ENCODE measurements at regions not wholly inside any gene's neighbourhood (a gene's known extent, or its start where the extent isn't known, plus 50 kb on each side); places are given as distances from the start of the nearest gene placed in this dataset.

- no peak for DNase-seq
Measured at GRCh38 chr13:85371254-85371653, 428.0 kb downstream of the SLITRK6 start.

GRCh38 chr13:85368686-85369085 is 430.5 kb downstream of the SLITRK6 start:
- no peak for DNase-seq

- DNase-seq: peak; percentile 5
Measured at GRCh38 chr13:85367887-85368286, 431.3 kb downstream of the SLITRK6 start.

DNA sequence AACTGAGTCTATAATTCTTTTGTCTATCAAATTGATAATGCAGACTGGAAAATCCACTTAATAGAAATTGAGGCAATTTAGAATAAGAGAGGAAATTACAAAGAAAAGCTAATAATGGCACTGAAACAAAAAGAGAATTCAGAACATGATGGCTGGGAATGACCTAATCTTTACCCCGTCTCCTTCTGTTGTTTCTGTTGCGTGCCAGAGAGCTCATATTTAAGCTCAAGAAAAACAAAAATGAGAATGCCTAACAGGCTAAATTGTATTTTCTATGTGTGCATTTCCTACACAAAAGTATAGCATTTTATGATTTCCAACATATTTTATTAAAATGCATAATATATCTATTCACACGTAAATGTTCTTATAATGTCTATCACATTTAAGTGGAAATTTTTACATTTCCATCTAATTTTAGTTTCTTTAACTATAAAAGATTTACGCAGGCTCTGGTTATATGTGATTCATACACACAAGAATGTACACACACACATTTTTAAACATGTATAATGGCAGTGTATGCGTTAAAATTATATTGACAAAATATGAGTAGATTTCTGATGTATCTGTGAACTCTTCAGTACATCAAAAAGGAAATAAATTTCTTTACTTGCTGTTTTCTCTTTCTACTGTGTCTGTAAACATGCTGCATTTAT is 432.3 kb downstream of the SLITRK6 start:
- DNase-seq: no peak

DNA sequence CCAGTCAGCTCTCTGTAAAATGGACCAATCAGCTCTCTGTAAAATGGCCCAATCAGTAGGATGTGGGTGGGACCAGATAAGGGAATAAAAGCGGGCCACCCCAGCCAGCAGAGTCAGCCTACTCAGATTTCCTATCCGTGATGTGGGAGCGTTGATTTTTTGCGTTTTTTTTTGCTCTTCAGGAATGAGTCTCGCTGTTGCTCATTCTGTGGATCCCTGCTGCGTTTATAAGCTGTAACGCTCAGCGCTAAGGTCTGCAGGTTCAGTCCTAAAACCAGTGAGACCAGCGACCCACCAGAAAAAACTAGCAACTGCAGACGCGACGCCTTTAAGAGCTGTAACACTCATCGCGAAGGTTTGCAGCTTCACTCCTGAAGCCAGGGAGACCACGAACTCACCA is 435.7 kb downstream of the SLITRK6 start:
- no peak for DNase-seq

DNA sequence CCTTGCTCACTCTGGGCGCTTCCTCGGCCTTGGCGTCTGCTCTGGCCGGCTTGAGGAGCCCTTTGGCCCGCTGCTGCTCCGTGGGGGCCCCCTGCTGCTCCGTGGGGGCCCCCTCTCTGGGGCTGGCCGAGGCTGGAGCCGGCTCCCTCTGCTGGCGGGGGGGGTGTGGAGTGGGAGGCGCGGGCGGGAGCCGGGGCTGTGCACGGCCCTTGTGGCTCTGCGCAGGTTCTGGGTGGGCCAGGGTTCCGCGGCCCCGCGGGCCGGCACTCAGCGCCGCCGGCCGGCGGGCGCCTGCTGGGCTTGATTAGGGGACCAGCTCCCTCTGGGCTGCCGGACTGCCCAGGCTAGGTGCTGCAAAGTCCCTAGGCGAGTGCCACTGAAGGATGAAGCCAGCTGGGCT is 436.2 kb downstream of the SLITRK6 start:
- DNase-seq: no peak

- peak; percentile 48 for DNase-seq
Measured at GRCh38 chr13:85347251-85347650, 452.0 kb downstream of the SLITRK6 start.

DNA sequence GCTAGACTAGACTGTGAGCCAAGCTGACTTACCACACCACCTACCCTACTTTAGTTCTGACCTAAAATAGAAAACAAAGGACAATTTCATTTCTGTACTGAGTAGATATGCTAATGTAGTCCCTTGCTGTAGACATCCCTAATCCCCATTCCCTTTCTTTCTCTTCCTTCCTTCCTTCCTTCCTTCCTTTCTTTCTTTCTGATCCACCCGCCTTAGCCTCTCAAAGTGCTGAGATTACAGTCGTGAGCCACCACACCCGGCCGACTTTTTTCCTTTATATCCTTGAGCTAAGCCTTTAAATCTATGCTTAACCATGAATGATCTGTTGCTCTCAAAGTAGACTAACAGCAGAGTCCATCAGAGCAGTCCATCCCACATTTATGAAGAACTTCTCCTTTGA is 465.0 kb downstream of the SLITRK6 start:
- DNase-seq: no peak

GRCh38 chr13:85333506-85334020 is 465.7 kb downstream of the SLITRK6 start:
- DNase-seq: no peak

DNA sequence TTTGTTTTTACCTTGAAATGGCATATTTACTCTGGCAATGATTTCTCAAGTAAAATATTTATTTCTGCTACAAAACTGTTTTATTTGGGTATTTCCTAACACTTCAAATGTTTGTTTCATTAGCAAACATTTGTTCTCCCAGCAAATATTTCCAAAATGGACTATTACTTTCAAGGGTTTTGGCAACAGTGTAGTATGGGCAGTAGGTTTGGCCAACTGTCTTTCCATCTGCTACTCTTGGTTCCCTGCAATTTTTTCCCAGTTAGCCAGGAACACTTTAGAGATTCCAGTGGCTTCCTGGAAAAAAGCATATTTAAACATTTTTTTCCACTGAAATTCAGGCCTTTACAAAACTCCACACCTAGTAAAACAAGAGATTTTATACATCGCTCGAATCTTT is 466.6 kb downstream of the SLITRK6 start:
- no peak for DNase-seq

DNA sequence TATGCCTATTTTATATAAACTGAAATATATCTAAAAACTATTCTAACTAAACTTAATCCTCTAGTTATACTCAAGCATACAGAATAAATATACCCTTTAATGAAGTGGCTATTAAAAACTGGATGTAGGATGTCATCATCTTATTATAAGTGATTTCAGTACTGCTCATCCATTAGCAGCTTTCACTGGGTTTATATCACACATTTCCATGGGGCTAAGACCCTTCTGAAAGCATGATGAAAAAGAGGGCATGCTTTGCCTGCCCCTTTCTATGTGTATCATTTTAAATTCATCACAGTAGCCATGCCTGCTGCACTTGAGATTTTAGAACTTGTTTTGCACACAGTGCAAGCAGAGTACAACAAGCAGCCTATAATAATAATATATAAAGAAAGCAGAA is 477.5 kb downstream of the SLITRK6 start:
- DNase-seq: no peak

DNA sequence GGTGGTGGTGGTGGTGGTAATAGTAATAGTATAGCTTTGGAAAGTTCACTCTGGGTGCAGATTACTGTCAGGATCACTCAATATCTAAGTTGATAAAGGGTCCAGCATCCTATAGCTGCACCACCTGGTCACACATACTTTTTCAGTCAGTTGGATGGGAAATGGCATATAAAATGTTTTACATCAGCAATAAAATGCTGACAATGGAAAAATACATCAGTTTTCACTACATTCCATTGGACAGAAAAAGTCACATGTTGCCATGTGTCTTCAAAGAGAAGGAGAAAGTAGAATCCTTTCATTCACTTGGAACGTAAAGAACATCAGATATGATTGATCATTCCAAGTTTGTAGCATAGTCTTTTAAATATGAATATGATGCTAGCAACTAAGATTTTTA is 481.4 kb downstream of the SLITRK6 start:
- DNase-seq: no peak

DNA sequence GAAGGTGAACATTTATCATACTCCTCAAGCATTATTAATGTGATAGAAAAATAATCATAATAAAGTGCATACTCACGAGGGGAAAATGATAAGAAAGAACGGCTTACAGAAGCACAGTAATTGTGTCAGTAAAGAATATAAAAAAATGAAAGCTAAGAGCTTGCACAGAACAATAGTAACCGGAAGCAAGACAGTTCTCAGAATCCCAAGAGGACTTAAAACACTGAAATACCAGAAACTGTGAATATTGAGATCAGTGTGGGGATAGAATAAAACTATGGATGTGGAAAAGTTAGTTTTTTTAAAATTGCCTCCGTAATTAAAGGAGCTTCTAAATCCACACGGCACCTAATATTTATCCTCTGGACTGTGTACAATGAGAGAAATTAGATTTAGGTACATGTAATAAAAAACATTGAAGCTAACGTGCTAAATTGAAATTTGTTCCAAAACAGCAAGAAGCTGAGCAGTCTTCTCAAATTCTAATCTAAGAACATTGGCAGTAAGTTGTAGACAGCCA is 482.7 kb downstream of the SLITRK6 start:
- DNase-seq: no peak

GRCh38 chr13:85314686-85315085 is 484.5 kb downstream of the SLITRK6 start:
- no peak for DNase-seq

GRCh38 chr13:85313761-85314503 is 485.3 kb downstream of the SLITRK6 start:
- DNase-seq: peak; percentile 87

DNA sequence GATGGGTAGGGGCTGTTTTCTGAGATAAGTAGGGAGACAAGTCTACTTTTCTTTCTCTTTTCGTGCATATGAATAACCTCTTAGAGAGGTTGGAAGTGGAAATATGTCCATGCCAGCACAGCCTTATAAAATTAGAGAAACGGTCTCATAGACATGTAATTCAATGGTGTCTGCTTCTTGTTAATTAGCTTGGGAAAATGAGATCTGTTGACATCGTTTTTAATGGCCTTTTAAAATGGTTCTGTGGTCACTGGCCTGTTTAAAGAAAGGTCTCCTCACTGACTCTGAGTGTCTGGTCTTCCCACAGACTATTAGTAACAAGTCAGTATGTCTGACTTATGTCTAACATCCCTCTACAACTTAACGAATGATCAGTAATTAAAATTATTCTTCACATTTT is 487.1 kb downstream of the SLITRK6 start:
- DNase-seq: no peak

DNA sequence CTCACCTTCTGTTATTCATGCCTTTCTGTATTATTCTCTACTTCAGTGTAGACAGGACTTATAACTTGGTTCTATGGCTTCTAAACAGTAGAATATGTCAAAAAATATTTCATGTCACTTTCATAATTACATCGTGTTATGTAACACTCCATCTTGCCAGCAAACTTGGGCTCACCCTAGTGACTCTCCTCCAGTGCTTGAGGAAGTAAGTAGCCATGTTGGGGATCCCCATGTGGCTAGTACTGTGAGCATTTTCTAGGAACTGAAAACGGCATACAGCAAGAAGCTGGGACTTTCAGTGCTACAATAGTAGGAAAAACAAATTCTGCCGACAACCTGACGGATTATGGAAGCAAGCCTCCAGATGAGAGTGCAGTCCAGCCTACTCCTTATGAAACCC is 495.6 kb downstream of the SLITRK6 start:
- DNase-seq: no peak

DNA sequence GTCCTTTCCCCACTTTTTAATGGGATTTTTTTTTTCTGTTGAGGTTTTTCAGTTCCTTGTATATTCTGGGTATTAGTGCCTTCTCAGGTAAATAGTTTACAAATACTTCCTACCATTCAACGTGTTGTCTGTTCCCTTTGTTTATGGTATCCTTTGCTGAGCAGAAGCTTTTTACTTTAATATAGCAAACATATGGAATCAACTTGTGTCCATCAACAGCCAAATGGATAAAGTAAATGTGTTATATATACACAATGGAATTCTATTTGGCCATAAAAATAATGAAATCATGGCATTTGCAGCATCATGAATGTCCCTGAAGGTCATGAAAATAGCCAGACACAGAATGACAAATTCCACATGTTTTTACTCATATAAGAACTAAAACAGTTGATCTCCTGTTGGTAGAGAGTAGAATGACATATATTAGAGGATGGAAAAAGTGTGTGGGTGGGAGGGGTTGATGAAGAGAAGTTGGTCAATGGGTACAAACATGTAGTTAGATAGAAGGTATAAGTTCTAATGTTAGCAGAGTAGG is 500.8 kb downstream of the SLITRK6 start:
- no peak for DNase-seq

GRCh38 chr13:85288698-85289097 is 510.5 kb downstream of the SLITRK6 start:
- DNase-seq: no peak

DNA sequence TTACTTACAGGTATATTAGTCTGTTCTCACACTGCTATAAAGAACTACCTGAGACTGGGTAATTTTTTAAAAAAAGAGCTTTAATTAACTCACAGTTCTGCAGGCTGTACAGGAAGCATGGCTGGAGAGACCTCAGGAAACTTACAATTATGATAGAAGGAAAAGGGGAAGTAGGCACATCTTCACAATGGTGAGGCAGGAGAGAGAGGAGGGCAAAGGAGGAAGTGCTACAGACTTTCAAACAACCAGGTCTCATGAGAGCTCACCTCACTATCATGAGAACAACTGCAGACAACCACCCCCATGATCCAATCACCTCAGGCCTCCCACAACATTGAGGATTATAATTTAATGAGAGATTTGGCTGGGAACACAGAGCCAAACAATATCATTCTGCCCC is 511.7 kb downstream of the SLITRK6 start:
- DNase-seq: no peak

GRCh38 chr13:85286081-85286480 is 513.1 kb downstream of the SLITRK6 start:
- peak; percentile 14 for DNase-seq

DNA sequence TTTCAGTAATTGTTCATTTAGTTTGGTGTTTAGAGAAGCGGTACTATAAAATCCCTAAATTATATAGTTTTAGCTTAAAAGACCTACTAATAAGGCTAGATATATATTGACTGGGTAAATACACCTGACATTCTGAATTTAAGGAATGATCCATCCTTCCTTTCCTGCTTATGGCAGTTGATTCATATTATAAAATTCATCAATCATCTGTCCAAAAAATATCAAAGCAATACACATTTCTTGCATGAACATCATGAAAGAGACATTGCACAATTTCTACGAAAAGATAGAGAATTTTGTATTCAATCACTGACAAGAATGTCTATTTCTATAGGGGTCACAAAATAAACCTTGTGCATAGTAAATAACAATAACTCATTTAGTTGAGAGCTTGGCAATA is 514.9 kb downstream of the SLITRK6 start:
- DNase-seq: no peak

DNA sequence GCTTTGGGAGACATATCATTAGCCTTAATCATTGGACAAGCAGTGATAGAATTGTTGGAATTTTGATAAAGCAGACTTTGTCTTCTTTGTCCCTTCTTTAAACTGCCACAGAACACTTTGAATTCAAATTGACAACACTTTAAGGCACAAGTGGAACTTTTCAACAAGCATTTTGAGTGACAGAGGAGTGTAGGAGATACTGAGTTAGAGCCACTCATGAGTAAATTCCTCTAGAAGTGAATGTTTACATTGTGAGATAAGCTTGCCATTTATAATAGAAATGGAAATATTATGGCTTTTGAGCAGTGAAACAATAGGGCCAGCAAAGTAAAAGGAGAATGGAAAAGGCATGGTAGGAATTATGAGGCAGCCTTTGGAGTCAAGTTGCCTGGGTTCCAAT is 515.8 kb downstream of the SLITRK6 start:
- peak; percentile 6 for DNase-seq

- DNase-seq: no peak
Measured at GRCh38 chr13:85282876-85283275, 516.3 kb downstream of the SLITRK6 start.
